Fibroblast of the conjunctiva (primary cell): ENCODE measurements at regions not wholly inside any gene's neighbourhood (a gene's known extent, or its start where the extent isn't known, plus 50 kb on each side); places are given as distances from the start of the nearest gene placed in this dataset.

Source experiments
- DNase-seq: peaks from one replicate; pipeline ENCODE4 v3.0.0-alpha.2; 2010; ENCODE audit warnings: low read depth

GRCh38 chrX:112901869-112902725 lies 61.5 kb upstream of the AMOT start:
- no peak for DNase-seq

- no peak for DNase-seq
These were observed 55.4 kb upstream of the AMOT start for GRCh38 chrX:112896051-112896450.
